ENCODE measurements at regions not wholly inside any gene's neighbourhood (a gene's known extent, or its start where the extent isn't known, plus 50 kb on each side); places are given as distances from the start of the nearest gene placed in this dataset.

DNA sequence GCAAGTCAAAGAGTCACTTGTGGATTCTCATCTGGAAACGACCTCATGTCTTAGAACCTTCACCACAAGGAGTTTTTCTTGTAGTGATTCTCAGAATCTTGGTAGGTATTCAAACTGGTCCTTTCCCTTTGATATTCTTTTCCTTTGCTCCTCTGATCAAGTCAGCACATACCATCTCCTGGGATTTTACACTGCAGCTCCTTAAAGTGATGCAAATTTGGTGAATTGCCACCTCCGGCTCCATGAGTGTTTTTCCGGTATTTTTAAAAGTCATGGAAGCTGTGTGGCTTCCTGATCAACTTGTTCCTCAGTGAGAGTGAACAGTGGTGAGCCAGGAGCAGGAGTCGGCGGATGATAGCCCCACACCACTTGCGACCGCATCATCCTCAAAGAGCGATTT, 182.1 kb upstream of the DAB1 start:
- no peak for TF ChIP-seq POLR2A (IDR thresholded peaks at IDR 0.05)
- TF ChIP-seq, protein P1, sequence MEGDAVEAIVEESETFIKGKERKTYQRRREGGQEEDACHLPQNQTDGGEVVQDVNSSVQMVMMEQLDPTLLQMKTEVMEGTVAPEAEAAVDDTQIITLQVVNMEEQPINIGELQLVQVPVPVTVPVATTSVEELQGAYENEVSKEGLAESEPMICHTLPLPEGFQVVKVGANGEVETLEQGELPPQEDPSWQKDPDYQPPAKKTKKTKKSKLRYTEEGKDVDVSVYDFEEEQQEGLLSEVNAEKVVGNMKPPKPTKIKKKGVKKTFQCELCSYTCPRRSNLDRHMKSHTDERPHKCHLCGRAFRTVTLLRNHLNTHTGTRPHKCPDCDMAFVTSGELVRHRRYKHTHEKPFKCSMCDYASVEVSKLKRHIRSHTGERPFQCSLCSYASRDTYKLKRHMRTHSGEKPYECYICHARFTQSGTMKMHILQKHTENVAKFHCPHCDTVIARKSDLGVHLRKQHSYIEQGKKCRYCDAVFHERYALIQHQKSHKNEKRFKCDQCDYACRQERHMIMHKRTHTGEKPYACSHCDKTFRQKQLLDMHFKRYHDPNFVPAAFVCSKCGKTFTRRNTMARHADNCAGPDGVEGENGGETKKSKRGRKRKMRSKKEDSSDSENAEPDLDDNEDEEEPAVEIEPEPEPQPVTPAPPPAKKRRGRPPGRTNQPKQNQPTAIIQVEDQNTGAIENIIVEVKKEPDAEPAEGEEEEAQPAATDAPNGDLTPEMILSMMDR (IDR thresholded peaks at IDR 0.05): no peak

All from body of pancreas (tissue), 4 donors.